ENCODE measurements at regions not wholly inside any gene's neighbourhood (a gene's known extent, or its start where the extent isn't known, plus 50 kb on each side); places are given as distances from the start of the nearest gene placed in this dataset.

- no peak for DNase-seq
Measured at GRCh38 chr2:212945526-212945925, 205.9 kb downstream of the IKZF2 start.

DNA sequence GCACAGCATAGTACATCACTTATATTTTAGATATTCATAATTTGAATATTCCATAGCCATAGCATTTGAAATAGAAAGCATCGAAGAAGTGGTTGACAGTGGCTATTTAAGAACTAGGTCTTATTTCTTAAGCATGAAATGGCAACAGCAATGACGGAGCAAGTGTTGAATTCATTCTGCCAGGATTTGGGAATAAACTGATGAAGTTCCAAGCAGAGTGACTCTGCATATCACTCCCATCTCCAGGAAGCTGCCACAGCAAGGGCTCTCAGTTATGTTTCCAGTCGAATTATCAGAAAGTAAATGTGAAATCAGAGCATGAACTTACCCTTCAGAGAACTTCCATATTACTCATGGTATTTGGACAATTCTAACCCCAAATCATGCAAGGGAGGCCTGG is 208.1 kb downstream of the IKZF2 start:
- DNase-seq, result no peak

- DNase-seq, result no peak
Measured at GRCh38 chr2:212941361-212941760, 210.1 kb downstream of the IKZF2 start.

- no peak for DNase-seq
Measured at GRCh38 chr2:212940816-212941215, 210.6 kb downstream of the IKZF2 start.

DNA sequence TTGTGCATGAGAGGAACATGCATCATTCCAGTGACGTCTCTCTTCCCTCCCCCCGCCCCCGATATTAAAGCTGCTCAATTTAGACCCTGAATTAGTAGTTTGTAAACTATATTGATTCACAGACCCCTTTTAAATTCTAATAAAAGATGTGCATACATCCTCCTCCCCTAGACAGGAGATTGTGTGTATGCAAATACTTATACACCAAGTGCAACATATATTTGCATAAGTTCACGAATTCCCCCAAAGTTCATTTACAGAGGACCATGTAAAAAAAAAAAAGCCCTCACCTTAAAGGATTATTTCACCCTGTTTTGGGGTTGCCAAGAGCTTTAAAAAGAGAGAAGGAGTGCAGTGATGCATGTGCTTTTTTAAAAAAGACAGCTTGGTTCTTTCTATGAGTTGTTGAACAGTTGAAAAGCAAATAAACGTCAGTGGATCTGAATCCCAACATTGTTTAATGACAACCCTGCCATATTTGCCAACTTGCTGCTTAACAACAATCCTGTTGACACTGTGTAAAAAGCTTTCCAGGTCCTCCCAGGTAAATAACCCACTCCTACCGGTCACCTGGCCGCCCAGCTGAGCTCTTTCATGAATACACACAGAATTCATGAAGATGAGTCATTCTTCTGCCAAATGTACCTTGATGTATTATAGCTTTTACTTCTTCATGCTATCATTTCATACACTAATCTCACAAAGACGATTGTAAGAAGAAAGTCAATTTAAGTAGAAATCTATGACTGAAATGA is 211.5 kb downstream of the IKZF2 start:
- no peak for DNase-seq

DNA sequence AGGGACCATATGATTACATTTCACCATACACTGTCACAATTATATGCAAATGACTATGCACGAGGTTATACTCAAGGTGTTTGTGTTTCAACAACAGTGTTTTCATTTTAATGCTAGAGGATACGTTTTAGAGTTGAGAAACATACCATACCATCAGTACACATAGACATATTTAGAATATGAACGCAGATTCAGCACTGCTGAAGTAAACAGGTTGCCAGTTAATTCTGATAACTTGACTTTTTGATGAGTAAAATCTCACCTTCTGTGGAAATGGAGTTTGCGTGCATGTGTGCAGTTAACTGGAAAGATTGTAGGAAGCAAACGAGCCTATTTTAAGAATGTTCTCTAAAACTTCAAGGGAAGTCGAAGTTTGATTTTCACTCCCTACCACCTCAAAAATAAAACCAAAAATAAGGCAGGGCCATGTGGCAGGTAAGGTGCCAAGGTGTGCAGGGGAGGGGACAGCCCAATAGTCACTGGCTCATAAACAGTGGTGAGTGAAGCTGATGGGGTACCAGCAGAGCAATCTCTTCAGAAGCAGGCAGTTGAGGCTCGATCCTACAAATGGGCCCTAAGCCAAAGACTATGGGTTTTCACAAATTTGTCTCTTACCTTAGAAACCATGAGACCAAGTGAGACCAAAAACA is 213.1 kb downstream of the IKZF2 start:
- no peak for DNase-seq

DNA sequence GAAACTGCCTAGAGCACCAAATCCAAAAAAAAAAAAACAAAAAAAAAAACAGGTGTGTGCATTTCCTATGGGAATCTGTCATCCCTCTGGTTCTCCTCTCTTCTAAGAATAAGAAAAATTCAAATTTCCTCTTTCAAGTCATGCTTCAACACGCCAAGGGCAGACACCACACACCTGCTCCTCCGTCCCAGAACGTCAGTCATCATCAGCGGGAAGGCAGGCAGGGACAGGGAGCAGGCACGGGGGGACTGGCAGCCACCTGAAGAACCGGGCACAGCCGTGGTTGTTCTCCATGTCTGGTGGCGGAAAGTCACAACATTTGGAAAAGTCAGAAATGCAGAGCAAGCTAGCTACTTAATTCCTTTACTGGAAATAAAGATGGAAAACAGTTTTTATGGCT is 214.8 kb downstream of the IKZF2 start:
- no peak for DNase-seq

- DNase-seq, result no peak
Measured at GRCh38 chr2:212935752-212936151, 215.7 kb downstream of the IKZF2 start.

- DNase-seq, result no peak
Measured at GRCh38 chr2:212931271-212931670, 220.1 kb downstream of the IKZF2 start.

DNA sequence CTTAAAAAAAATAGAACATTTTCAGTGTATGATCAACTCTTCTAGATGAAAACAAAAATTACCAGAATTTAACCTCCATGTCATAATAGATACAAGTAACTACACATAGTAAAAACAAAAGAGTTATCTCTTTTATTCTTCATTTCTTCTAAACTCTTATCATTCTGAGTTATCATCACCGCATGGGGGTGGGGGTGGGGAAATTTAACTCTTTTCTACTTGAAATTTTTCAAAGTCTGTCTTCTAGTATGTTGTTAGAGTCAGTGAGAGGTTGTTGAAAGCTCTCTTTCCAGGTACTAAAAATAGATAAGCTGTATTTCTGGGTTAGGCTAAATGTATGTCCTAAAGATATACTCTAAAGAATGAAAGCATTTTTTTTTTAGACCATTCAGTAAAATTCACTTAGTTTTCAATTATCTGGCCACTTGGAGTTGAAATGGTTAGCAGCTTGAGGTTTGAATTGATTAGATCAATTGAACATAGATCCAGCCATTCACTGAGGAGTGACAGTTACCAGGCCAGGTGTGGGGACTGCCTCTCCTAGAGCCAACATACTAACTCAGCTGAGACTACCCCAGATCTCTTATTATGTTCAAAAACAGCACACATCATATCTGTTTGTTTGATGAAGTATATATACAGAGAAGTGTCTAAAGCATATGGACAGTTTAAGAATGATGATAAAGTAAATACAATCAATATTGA is 220.7 kb downstream of the IKZF2 start:
- no peak for DNase-seq

- no peak for DNase-seq
Measured at GRCh38 chr2:212929971-212930370, 221.4 kb downstream of the IKZF2 start.

GRCh38 chr2:212929116-212929515 is 222.3 kb downstream of the IKZF2 start:
- DNase-seq, result no peak

DNA sequence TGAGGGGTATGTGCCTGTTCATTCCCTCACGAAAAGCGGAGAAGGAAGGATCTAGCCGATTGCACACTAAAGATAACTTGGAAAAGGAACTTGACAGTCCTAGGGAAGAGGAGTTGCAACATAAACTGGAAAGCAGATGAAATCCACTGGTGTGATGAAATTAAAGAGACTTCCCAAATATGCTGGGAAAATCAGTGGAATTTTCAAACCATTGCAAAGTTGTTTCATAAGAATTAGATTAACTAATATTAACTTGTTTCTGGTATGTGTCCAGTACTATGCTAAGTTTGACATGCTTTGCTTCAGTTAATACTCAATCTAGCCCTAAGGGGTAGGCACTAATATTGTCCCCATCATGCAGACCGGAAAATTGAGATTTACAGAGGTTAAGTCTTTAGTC is 222.7 kb downstream of the IKZF2 start:
- no peak for DNase-seq

DNA sequence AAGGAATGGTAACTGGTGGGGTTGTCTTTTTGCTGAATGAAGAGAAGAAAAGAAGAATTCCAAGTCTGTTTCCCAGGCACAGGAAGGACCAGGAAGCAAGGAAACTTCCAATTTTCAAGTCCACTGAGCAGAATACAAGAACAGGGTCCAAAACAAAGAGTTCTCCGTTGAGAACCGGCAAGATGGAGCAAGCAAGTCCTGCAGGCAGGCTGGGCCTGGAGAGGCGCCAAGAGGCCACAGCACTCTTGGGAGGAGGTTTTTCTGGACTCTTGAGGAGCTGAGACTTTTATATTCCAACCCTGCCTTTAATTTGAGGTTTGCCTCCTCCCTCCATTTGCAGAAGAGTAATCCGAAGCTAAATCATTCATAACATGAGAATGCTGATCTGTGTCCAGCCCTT is 224.5 kb downstream of the IKZF2 start:
- DNase-seq, result no peak

DNA sequence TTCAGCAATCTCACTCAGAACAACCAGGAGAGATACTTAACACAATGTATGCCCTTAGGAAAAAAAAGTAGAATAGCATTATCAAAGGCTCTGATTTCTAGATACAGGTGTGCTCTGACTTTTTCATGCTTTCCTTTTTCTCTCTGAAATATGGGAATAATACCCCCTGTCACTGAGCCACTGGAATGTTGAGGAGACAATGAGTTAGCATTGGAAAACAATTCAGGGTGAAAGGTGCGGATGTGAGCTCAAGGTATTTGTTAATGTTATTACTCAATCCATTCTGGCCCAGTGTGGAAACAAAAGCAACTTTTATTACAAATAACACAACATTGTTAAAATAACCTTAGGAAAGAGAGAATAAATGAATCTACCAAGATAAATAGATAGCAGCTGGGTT is 228.0 kb downstream of the IKZF2 start:
- no peak for DNase-seq

DNA sequence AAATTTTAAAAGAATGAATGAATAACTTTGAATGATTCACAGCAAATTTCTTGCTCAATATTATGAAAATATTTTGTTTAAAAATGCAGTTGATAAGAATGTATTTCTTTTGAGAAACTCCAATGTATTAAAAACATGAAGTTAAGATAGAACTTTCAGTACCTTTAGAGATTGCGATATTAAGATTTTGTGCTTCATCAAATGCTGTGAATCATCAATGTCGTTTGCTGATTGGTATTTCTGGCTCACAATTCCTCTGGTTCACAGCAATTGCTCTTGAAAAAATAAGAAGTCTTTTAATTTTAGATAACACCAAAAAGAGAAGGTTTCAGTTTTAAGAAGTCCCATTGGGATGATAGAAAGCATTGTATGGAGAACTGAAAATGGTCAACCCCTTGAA is 228.7 kb downstream of the IKZF2 start:
- no peak for DNase-seq

DNA sequence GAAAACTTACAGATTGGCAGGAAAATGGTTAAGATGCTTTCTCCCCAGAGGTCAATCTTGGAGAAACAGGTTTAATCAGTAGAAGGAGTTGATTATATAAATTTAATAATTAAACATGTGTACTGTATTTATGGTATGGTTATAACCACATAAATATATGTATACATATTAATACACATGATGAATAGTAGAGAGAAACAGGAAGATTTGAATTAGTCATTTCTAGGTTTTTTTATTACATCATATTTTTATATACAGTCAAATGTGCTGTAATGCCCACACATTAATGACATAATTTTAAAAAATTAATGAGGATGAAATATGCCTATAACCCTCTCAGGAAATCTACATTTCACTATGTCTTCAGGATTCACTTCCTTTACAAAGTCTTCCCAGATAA is 229.7 kb downstream of the IKZF2 start:
- DNase-seq, result no peak

DNA sequence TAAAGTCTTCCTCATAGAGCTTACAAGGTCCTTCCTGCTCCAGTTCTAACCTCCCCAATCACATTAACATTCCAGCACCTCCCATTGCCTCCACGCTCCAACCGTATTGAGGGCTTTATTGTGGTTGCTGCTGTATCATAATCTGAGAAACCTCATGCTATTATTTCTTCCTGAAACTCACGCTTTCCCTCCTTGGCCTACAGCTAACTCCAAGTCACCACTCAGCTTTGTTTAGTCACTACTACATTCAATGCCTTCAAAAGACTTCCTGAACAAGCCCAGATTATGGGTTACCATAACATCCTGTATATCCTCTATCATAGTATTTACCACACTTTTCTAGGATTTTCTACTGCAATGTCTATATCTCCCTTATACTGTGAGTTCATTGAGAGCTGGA is 230.4 kb downstream of the IKZF2 start:
- no peak for DNase-seq

- no peak for DNase-seq
Measured at GRCh38 chr2:212919238-212919637, 232.2 kb downstream of the IKZF2 start.

DNA sequence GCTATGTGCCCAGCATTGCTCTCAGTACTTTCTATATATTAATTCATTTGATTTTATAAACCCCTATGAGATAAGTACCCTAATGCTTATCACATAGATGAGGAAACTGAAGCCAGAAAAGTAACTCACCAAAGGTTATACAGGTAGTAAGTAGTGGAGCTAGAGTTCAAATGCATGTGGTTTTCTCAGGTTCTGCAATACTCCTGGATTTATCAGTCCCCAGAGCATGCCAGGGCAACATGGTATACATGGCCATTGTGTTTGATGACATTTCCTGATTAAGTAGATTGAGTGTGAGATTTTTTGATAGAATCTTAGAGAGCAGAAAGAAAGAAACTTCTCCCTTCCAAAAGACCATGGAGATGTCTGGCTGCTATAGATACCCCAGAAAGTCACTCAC is 233.1 kb downstream of the IKZF2 start:
- DNase-seq, result no peak

GRCh38 chr2:212915121-212915782 is 236.2 kb downstream of the IKZF2 start:
- no peak for DNase-seq

DNA sequence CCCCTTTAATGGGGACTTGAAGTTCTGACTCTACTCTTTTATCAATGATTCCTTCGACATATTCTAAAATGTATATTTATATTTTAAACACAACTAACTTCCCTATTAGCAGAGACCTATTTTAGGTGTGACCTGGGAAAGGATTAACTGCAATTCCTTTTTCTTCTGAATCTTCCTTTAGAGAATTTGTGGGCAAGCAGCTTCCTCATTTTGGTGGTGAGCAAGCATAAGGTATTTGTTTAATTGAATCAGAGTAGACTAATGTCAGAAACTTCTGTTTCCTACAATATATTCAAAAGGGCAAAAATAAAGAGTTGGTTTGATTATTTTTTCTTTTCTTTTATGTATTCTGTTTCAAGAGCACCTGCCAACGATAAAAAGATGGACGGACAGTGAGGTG is 237.0 kb downstream of the IKZF2 start:
- DNase-seq, result no peak

DNA sequence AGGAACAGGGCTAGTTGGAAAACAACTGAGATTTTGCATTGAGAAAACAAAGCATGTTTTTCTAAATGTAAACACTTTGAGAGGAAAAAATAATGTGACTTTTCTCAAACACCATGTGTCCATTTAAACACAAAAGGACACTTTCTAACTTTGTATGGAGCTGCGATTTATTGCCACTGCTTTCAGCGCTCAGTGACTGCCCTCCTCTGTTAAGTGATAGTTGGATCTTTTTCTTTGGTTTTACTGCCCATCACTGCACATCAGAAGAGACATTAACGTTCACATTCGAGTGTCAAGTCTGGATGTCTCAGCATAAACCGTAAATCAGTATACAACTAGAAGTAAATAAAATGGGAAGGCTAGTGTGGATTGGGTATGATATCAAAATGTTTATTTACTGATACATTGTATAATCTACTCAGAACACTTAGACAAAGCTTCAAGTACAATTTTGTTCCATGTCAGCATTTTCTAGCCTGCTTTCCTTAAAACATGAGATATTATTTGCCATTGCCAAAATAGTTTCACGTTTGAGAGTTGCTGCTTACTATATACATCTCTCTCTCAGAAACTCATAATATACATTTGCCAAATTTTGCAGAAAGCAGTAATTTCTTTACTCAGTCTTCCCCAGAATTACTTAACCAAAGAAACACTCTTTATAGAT is 237.6 kb downstream of the IKZF2 start:
- DNase-seq, result no peak

Data from dermis blood vessel endothelial cell (primary cell).